K562 (cell line): ENCODE measurements at regions not wholly inside any gene's neighbourhood (a gene's known extent, or its start where the extent isn't known, plus 50 kb on each side); places are given as distances from the start of the nearest gene placed in this dataset.
A peak's percentile ranks its signal among the peaks of the same experiment; 100 is the strongest.

Experiments
- FIP1L1 ChIP-seq: fragments of 200-400 bp; formaldehyde crosslinking; IDR thresholded peaks from 2 replicates; pipeline ENCODE4 v1.6.1; 2018; ENCODE audit warnings: mild to moderate bottlenecking, low read depth, low read length; ENCODE audit not compliant: poor library complexity, severe bottlenecking
- FOXJ3 ChIP-seq: sonication (generic); formaldehyde crosslinking; IDR thresholded peaks from 2 replicates; pipeline ENCODE4 v1.4.0; 2020; ENCODE audit warnings: mild to moderate bottlenecking, missing genetic modification reagents
- HIVEP1 ChIP-seq: fragments of 250-450 bp; sonication (Bioruptor Pico); IDR thresholded peaks from 2 replicates; pipeline ENCODE4 v1.4.0; 2020; ENCODE audit warnings: mild to moderate bottlenecking
- HLTF ChIP-seq: fragments of 450-650 bp; IDR thresholded peaks from 2 replicates; pipeline ENCODE4 v1.6.1; 2016
- L3MBTL2 ChIP-seq: fragments of 450-650 bp; IDR thresholded peaks from 2 replicates; pipeline ENCODE4 v1.6.1; 2016; ENCODE audit warnings: mild to moderate bottlenecking, moderate library complexity
- MAZ ChIP-seq, 2 experiments: fragments of 450-650 bp in 1 of 2; sonication (generic) in 1 of 2; formaldehyde crosslinking; IDR thresholded peaks in 1 of 2; conservative IDR thresholded peaks in 1 of 2; 2 replicates each; pipeline versions ENCODE4 v1.4.0 to v1.5.0; 2020; ENCODE audit warnings: mild to moderate bottlenecking in 1 of 2, missing genetic modification reagents in 1 of 2
- MTA1 ChIP-seq: fragments of 450-650 bp; IDR thresholded peaks from 2 replicates; pipeline ENCODE4 v1.6.1; 2017; ENCODE audit warnings: borderline replicate concordance
- NCOR1 ChIP-seq: fragments of 450-650 bp; IDR thresholded peaks from 2 replicates; pipeline ENCODE4 v1.6.1; 2016; ENCODE audit warnings: mild to moderate bottlenecking, moderate library complexity
- PPARD ChIP-seq: fragments of 250-450 bp; sonication (Bioruptor Pico); IDR thresholded peaks from 2 replicates; pipeline ENCODE4 v1.8.0; 2022; ENCODE audit warnings: inconsistent platforms, mild to moderate bottlenecking, moderate library complexity
- PRMT5 ChIP-seq: sonication (generic); formaldehyde crosslinking; IDR thresholded peaks from 2 replicates; pipeline ENCODE4 v1.5.0; 2020; ENCODE audit warnings: missing genetic modification reagents
- PRPF4 ChIP-seq: fragments of 200-400 bp; formaldehyde crosslinking; IDR thresholded peaks from one replicate; pipeline ENCODE4 v1.6.1; 2017; ENCODE audit warnings: low read length, low read depth, mild to moderate bottlenecking; ENCODE audit not compliant: insufficient read depth, poor library complexity, severe bottlenecking
- PURB ChIP-seq: sonication (generic); formaldehyde crosslinking; IDR thresholded peaks from 2 replicates; pipeline ENCODE4 v1.9.0; 2021; ENCODE audit warnings: low read depth, mild to moderate bottlenecking, missing genetic modification reagents
- ZNF232 ChIP-seq: sonication (generic); formaldehyde crosslinking; IDR thresholded peaks from 2 replicates; pipeline ENCODE4 v1.8.0; 2022; ENCODE audit warnings: mild to moderate bottlenecking, missing genetic modification reagents
- ZNF263 ChIP-seq: sonication (generic); formaldehyde crosslinking; IDR thresholded peaks from 2 replicates; pipeline ENCODE4 v1.8.0; 2022; ENCODE audit warnings: mild to moderate bottlenecking, missing genetic modification reagents, borderline replicate concordance
- ZNF384 ChIP-seq: IDR thresholded peaks from 2 replicates; pipeline ENCODE4 v1.6.1; 2012; ENCODE audit warnings: low read depth, low read length, improper control_type of control experiment
- ZNF695 ChIP-seq: fragments of 450-650 bp; formaldehyde crosslinking; IDR thresholded peaks from 2 replicates; pipeline ENCODE4 v1.4.0; 2020; ENCODE audit warnings: mild to moderate bottlenecking, moderate library complexity
- TF ChIP-seq, protein P1 (sequence below): fragments of 450-650 bp; IDR thresholded peaks from 2 replicates; pipeline ENCODE4 v1.6.1; 2017; ENCODE audit warnings: mild to moderate bottlenecking, moderate library complexity
- TF ChIP-seq, protein P2 (sequence below): IDR thresholded peaks from 2 replicates; pipeline ENCODE4 v1.6.1; 2011; ENCODE audit warnings: borderline replicate concordance, low read depth, mild to moderate bottlenecking, moderate library complexity, low read length; ENCODE audit not compliant: insufficient read depth, poor library complexity, severe bottlenecking
- TF ChIP-seq, protein P3 (sequence below): sonication (generic); formaldehyde crosslinking; IDR thresholded peaks from 2 replicates; pipeline ENCODE4 v1.8.1; 2022; ENCODE audit warnings: missing genetic modification reagents
- TF ChIP-seq, protein P4 (sequence below): fragments of 250-450 bp; sonication (Bioruptor Pico); IDR thresholded peaks from 2 replicates; pipeline ENCODE4 v1.8.0; 2021; ENCODE audit warnings: moderate library complexity, mild to moderate bottlenecking, inconsistent platforms
- TF ChIP-seq, protein P5 (sequence below): sonication (generic); formaldehyde crosslinking; IDR thresholded peaks from 2 replicates; pipeline ENCODE4 v1.9.0; 2022; ENCODE audit warnings: mild to moderate bottlenecking, missing genetic modification reagents
- TF ChIP-seq, protein P6 (sequence below): fragments of 450-650 bp; IDR thresholded peaks from 2 replicates; pipeline ENCODE4 v1.6.1; 2016; ENCODE audit warnings: missing biosample characterization, missing genetic modification characterization

DNA sequence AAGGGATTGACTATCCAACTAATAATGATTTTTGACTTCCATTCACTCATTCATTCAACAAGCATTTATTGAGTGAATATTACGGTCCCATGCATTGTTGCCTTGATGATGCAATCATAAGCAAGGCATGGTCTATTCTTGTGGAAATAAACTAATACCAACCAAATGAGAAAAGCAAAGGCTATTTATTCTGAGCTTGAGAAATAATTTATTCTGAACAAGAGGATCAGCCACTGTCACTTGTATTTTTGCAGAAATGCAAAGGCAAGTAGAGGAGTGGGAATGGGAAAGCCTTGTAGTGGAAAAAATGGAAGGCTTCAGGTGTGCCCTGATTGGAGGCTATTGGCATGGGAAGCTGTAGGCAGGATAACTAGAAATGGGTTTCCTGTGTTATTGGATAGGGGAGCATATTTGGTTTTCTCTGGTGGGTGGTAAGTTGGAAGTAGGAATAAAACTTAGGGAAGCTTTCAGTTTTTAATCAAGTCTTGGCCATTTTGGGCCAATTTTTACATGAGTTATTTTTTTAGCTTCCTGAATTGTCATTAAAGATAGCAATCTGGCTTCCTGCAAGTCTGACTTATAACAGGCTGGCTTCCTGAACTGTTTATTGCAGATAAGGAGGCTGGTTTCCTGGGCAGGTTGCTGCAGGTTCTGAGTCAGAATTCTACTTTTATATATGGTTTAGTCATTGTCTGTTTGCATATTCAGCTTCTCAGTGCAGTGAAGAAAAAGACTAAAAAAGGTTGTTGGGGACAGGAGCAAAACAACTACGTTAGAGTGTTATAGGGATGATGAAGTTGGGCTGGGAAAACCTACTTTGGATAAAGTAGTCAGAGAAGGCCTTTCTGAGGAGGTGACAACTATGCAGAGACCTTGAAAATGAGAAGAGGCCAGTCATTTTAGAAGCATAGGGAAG lies 106.7 kb downstream of the APIP start (continued):
- 0 out of 4 replicates have a peak, but pooled peaks of 1 of the 2 experiments have one; percentile 22 for TF ChIP-seq MAZ (CRISPR knock-in tag; conservative IDR thresholded peaks at IDR 0.05 in 1 of 2, IDR thresholded peaks at IDR 0.05 in 1 of 2)
- TF ChIP-seq PPARD, result no peak
- 0 out of 2 replicates have a peak, but pooled peaks have one; percentile 28 for TF ChIP-seq HIVEP1 (CRISPR knock-in tag)
- TF ChIP-seq, protein P1, sequence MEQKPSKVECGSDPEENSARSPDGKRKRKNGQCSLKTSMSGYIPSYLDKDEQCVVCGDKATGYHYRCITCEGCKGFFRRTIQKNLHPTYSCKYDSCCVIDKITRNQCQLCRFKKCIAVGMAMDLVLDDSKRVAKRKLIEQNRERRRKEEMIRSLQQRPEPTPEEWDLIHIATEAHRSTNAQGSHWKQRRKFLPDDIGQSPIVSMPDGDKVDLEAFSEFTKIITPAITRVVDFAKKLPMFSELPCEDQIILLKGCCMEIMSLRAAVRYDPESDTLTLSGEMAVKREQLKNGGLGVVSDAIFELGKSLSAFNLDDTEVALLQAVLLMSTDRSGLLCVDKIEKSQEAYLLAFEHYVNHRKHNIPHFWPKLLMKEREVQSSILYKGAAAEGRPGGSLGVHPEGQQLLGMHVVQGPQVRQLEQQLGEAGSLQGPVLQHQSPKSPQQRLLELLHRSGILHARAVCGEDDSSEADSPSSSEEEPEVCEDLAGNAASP, result no peak
- no peak for TF ChIP-seq FIP1L1
- no peak for TF ChIP-seq ZNF384
- TF ChIP-seq MTA1, result peak; percentile 51; the same call in 1 of the 2 replicates
- TF ChIP-seq, protein P2, sequence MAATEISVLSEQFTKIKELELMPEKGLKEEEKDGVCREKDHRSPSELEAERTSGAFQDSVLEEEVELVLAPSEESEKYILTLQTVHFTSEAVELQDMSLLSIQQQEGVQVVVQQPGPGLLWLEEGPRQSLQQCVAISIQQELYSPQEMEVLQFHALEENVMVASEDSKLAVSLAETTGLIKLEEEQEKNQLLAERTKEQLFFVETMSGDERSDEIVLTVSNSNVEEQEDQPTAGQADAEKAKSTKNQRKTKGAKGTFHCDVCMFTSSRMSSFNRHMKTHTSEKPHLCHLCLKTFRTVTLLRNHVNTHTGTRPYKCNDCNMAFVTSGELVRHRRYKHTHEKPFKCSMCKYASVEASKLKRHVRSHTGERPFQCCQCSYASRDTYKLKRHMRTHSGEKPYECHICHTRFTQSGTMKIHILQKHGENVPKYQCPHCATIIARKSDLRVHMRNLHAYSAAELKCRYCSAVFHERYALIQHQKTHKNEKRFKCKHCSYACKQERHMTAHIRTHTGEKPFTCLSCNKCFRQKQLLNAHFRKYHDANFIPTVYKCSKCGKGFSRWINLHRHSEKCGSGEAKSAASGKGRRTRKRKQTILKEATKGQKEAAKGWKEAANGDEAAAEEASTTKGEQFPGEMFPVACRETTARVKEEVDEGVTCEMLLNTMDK, result no peak
- peak; percentile 29 for TF ChIP-seq L3MBTL2
- TF ChIP-seq, protein P3, sequence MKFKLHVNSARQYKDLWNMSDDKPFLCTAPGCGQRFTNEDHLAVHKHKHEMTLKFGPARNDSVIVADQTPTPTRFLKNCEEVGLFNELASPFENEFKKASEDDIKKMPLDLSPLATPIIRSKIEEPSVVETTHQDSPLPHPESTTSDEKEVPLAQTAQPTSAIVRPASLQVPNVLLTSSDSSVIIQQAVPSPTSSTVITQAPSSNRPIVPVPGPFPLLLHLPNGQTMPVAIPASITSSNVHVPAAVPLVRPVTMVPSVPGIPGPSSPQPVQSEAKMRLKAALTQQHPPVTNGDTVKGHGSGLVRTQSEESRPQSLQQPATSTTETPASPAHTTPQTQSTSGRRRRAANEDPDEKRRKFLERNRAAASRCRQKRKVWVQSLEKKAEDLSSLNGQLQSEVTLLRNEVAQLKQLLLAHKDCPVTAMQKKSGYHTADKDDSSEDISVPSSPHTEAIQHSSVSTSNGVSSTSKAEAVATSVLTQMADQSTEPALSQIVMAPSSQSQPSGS (CRISPR knock-in tag), result no peak
- TF ChIP-seq, protein P4, sequence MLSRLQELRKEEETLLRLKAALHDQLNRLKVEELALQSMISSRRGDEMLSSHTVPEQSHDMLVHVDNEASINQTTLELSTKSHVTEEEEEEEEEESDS (CRISPR knock-in tag), result no peak
- TF ChIP-seq, protein P5, sequence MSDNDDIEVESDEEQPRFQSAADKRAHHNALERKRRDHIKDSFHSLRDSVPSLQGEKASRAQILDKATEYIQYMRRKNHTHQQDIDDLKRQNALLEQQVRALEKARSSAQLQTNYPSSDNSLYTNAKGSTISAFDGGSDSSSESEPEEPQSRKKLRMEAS (CRISPR knock-in tag), result no peak
- TF ChIP-seq PURB (CRISPR knock-in tag), result no peak
- TF ChIP-seq FOXJ3 (CRISPR knock-in tag), result no peak
- TF ChIP-seq NCOR1, result peak; percentile 81
- TF ChIP-seq, protein P6, sequence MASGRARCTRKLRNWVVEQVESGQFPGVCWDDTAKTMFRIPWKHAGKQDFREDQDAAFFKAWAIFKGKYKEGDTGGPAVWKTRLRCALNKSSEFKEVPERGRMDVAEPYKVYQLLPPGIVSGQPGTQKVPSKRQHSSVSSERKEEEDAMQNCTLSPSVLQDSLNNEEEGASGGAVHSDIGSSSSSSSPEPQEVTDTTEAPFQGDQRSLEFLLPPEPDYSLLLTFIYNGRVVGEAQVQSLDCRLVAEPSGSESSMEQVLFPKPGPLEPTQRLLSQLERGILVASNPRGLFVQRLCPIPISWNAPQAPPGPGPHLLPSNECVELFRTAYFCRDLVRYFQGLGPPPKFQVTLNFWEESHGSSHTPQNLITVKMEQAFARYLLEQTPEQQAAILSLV, result peak; percentile 96
- no peak for TF ChIP-seq PRMT5
- no peak for TF ChIP-seq PRPF4
- TF ChIP-seq ZNF263, result no peak
- no peak for TF ChIP-seq ZNF695 (CRISPR knock-in tag)
- no peak for TF ChIP-seq ZNF232 (CRISPR knock-in tag)
- TF ChIP-seq HLTF, result no peak
